HUDEP-2 (cell line): ENCODE measurements at regions not wholly inside any gene's neighbourhood (a gene's known extent, or its start where the extent isn't known, plus 50 kb on each side); places are given as distances from the start of the nearest gene placed in this dataset.

ENCODE experiments used
- DNase-seq, 76 experiments: peaks; one replicate each; lab custom pipeline; 2025; ENCODE audit not compliant: unreplicated experiment in 76 of 76; lab: John Stamatoyannopoulos, UW

GRCh38 chr2:3138621-3139020, 239.0 kb downstream of the EIPR1 start:
- no peak for DNase-seq

GRCh38 chr2:3137651-3138300, 239.8 kb downstream of the EIPR1 start:
- DNase-seq: no peak

GRCh38 chr2:3135676-3136075, 241.9 kb downstream of the EIPR1 start:
- no peak for DNase-seq

- DNase-seq: no peak
Measured at GRCh38 chr2:3134026-3134571, 243.5 kb downstream of the EIPR1 start.

GRCh38 chr2:3132966-3133365, 244.7 kb downstream of the EIPR1 start:
- DNase-seq: no peak

GRCh38 chr2:3132466-3132865, 245.2 kb downstream of the EIPR1 start:
- no peak for DNase-seq

- DNase-seq: no peak
Measured at GRCh38 chr2:3131636-3132326, 245.8 kb downstream of the EIPR1 start.

- DNase-seq: no peak
Measured at GRCh38 chr2:3130889-3131635, 246.6 kb downstream of the EIPR1 start.

GRCh38 chr2:3130444-3130843, 247.2 kb downstream of the EIPR1 start:
- no peak for DNase-seq

GRCh38 chr2:3129867-3130266, 247.8 kb downstream of the EIPR1 start:
- DNase-seq: no peak

GRCh38 chr2:3128786-3129185, 248.8 kb downstream of the EIPR1 start:
- DNase-seq: no peak

GRCh38 chr2:3127710-3128109, 249.9 kb downstream of the EIPR1 start:
- no peak for DNase-seq

GRCh38 chr2:3126911-3127621, 250.6 kb downstream of the EIPR1 start:
- no peak for DNase-seq

GRCh38 chr2:3126171-3126910, 251.3 kb downstream of the EIPR1 start:
- DNase-seq: no peak

GRCh38 chr2:3125761-3126130, 251.9 kb downstream of the EIPR1 start:
- no peak for DNase-seq

GRCh38 chr2:3125001-3125760, 252.4 kb downstream of the EIPR1 start:
- no peak for DNase-seq

- no peak for DNase-seq
Measured at GRCh38 chr2:3122525-3122924, 255.1 kb downstream of the EIPR1 start.

GRCh38 chr2:3121601-3122000, 256.0 kb downstream of the EIPR1 start:
- DNase-seq: no peak

- no peak for DNase-seq
Measured at GRCh38 chr2:3117650-3118216, 259.9 kb downstream of the EIPR1 start.
